GM12878 (cell line): ENCODE measurements at regions not wholly inside any gene's neighbourhood (a gene's known extent, or its start where the extent isn't known, plus 50 kb on each side); places are given as distances from the start of the nearest gene placed in this dataset.

Source experiments
- ATAC-seq: fragments of 200-7000 bp; cut with Tn5 transposase; 3 replicates; pipeline ENCODE4 v1.9.1; 2020; ENCODE audit warnings: mild to moderate bottlenecking, moderate library complexity
- BruUV-seq: library from RNA; stranded (reverse); fragments of 400-500 nt; replicated peaks from 2 replicates; lab custom pipeline; 2021; lab: Mats Ljungman, UMichigan
- CTCF ChIA-PET: fragments of 300-600 bp; sonication (Branson Sonifier 250); formaldehyde crosslinking; extraction: SDS; loops from one replicate; lab custom pipeline; 2021; ENCODE audit warnings: inconsistent platforms; lab: Yijun Ruan, JAX
- POLR2A ChIA-PET: fragments of 350-600 bp; formaldehyde crosslinking; extraction: SDS; loops from one replicate; lab custom pipeline; 2021; ENCODE audit warnings: inconsistent platforms; lab: Charles Lee
- RAD21 ChIA-PET: fragments of 300-600 bp; sonication (Branson Sonifier 250); formaldehyde crosslinking; loops from one replicate; lab custom pipeline; 2023; ENCODE audit warnings: antibody characterized with exemption; ENCODE audit not compliant: unreplicated experiment; lab: Charles Lee
- SMC1A ChIA-PET: fragments of 300-600 bp; sonication (Branson Sonifier 250); formaldehyde crosslinking; loops from one replicate; lab custom pipeline; 2023; ENCODE audit not compliant: unreplicated experiment, uncharacterized antibody; lab: Charles Lee
- DNase-seq: peaks from one replicate; pipeline ENCODE4 v3.0.0-alpha.2; 2011; ENCODE audit warnings: low read depth, low spot score
- FAIRE-seq: peaks from 3 replicates; lab custom pipeline; 2011; peaks lifted over from hg19 to GRCh38; lab: Jason Lieb, UNC
- H2AFZ ChIP-seq: 2 replicates; pipeline ENCODE4 v1.6.0; 2011; ENCODE audit warnings: low read depth, low read length, control low read depth; ENCODE audit not compliant: control insufficient read depth
- H3K27ac ChIP-seq: 2 replicates; pipeline ENCODE4 v1.5.1; 2011; ENCODE audit warnings: control low read depth; ENCODE audit not compliant: control insufficient read depth, insufficient read depth
- H3K27me3 ChIP-seq, 2 experiments: replicated peaks in 1 of 2; 2 replicates each; pipeline versions ENCODE4 v1.6.0 to v1.6.1; 2011; ENCODE audit warnings: low read length in 1 of 2; ENCODE audit not compliant: control insufficient read depth in 2 of 2, insufficient read depth in 2 of 2
- H3K36me3 ChIP-seq, 2 experiments: 2 replicates each; pipeline ENCODE4 v1.5.1; 2011; ENCODE audit warnings: low read length in 1 of 2; ENCODE audit not compliant: control insufficient read depth in 2 of 2, insufficient read depth in 2 of 2
- H3K4me1 ChIP-seq: 2 replicates; pipeline ENCODE4 v1.6.1; 2011; ENCODE audit warnings: mild to moderate bottlenecking, low read length, moderate library complexity, mixed read lengths; ENCODE audit not compliant: control insufficient read depth, insufficient read depth
- H3K4me2 ChIP-seq: 2 replicates; pipeline ENCODE4 v1.6.0; 2011; ENCODE audit warnings: control low read depth; ENCODE audit not compliant: control insufficient read depth, insufficient read depth
- H3K4me3 ChIP-seq: fragments of 200-600 bp; sonication (generic); 2 replicates; pipeline ENCODE4 v1.5.1; 2016
- H3K79me2 ChIP-seq: 2 replicates; pipeline ENCODE4 v1.6.0; 2011; ENCODE audit warnings: low read length; ENCODE audit not compliant: control insufficient read depth, insufficient read depth
- H3K9ac ChIP-seq: 2 replicates; pipeline ENCODE4 v1.8.0; 2011; ENCODE audit warnings: low read length, control low read depth, mixed read lengths; ENCODE audit not compliant: control insufficient read depth, insufficient read depth
- H3K9me3 ChIP-seq: replicated peaks from 3 replicates; pipeline ENCODE4 v1.5.1; 2011; ENCODE audit warnings: mild to moderate bottlenecking, low read length; ENCODE audit not compliant: control insufficient read depth, insufficient read depth
- H4K20me1 ChIP-seq: 2 replicates; pipeline ENCODE4 v1.6.0; 2011; ENCODE audit not compliant: control insufficient read depth, insufficient read depth
- EED ChIP-seq: sonication (generic); IDR thresholded peaks from 2 replicates; pipeline ENCODE4 v1.6.1; 2016; ENCODE audit warnings: antibody characterized with exemption, low read depth
- EGR1 ChIP-seq, 2 experiments: IDR thresholded peaks; 1 replicate in 1 of 2; 2 replicates in 1 of 2; pipeline ENCODE4 v1.6.1; 2011 to 2012; ENCODE audit warnings: low read depth in 2 of 2, low read length in 2 of 2, borderline replicate concordance in 1 of 2, mild to moderate bottlenecking in 1 of 2, moderate library complexity in 1 of 2
- EZH2 ChIP-seq: IDR thresholded peaks from 2 replicates; pipeline ENCODE4 v1.6.1; 2012; ENCODE audit warnings: low read depth, mild to moderate bottlenecking, control low read depth, inconsistent platforms, low read length, borderline replicate concordance; ENCODE audit not compliant: control insufficient read depth
- KDM1A ChIP-seq: fragments of 200-600 bp; sonication (generic); IDR thresholded peaks from 2 replicates; pipeline ENCODE4 v1.6.1; 2016; ENCODE audit warnings: borderline replicate concordance
- NFYB ChIP-seq: IDR thresholded peaks from 2 replicates; pipeline ENCODE4 v1.6.1; 2011; ENCODE audit warnings: low read depth, mild to moderate bottlenecking, low read length, improper control_type of control experiment, moderate library complexity; ENCODE audit not compliant: insufficient read depth
- NR2C2 ChIP-seq: IDR thresholded peaks from 2 replicates; pipeline ENCODE4 v1.6.1; 2011; ENCODE audit warnings: borderline replicate concordance, low read depth; ENCODE audit not compliant: control insufficient read depth, insufficient read length
- STAT3 ChIP-seq: IDR thresholded peaks from 2 replicates; pipeline ENCODE4 v1.6.1; 2011; ENCODE audit warnings: low read depth, low read length, improper control_type of control experiment
- WGBS: methylation state at CpG from one replicate; pipeline ENCODE4 v1.1.6; 2016; ENCODE audit warnings: low lambda C conversion rate; ENCODE audit not compliant: insufficient replicate concordance, insufficient coverage; ENCODE audit errors: missing lambda C conversion rate; 5-methylcytosine and 5-hydroxymethylcytosine counted together
- in situ Hi-C: fragments of 300-500 bp; cut with MboI; formaldehyde crosslinking; loops from 9 replicates; pipeline ENCODE4 v1.14.3; 2018; ENCODE audit warnings: mixed read lengths
- intact Hi-C: fragments of 100-400 bp; cut with micrococcal nuclease; formaldehyde crosslinking; loops from one replicate; pipeline ENCODE4 v1.14.2; 2022; ENCODE audit not compliant: unreplicated experiment
- TF ChIP-seq, protein P1 (sequence below): IDR thresholded peaks from 2 replicates; pipeline ENCODE4 v1.6.1; 2011; ENCODE audit warnings: borderline replicate concordance, low read depth, mild to moderate bottlenecking, moderate library complexity, low read length; ENCODE audit not compliant: insufficient read depth, poor library complexity, severe bottlenecking
- TF ChIP-seq, protein P2 (sequence below): fragments of 450-650 bp; formaldehyde crosslinking; IDR thresholded peaks from 2 replicates; pipeline ENCODE4 v1.4.0; 2020; ENCODE audit warnings: mild to moderate bottlenecking, moderate library complexity
- TF ChIP-seq, protein P3 (sequence below): fragments of 450-650 bp; IDR thresholded peaks from 2 replicates; pipeline ENCODE4 v1.6.1; 2016; ENCODE audit warnings: mild to moderate bottlenecking, moderate library complexity, borderline replicate concordance

DNA sequence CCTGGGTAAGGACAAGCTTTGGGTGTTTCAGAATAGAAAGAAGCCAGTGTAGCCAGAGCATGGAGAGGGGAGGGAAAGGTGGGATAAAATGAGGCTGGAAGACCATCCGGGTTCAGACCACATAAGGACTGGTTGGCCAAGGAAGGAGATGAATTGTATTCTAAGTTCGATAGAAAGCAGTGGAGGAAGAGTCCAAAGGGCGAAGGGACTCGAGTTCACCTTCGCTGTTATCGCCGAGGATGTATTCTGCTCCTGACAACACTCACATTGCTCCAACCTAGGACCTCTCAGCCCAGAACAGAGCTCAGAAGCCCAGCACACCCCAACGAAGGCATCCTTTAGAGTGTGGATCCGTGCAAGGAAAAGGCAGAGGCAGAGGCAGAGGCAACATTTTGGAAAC, 133.1 kb upstream of the EPB41L4A start (continued):
- TF ChIP-seq EZH2: no peak

DNA sequence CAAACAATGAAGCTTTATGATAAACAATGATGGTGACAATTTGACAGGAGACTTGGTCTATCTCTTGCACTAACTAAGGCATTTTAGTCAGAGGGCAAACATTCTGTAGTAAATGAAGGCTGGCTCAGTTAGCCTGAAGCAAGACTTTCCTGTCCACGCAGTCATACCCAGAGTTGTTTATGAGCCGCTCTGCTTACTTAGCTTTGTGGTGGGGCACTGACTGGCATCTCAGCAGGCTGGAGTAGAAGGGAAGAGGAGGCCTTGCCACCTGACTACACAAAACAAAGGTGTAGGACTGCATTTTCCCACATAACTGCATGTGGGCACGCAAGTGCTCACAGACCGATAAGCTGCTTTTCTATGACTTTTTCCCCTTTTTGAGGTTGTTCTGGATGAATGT, 133.7 kb upstream of the EPB41L4A start:
- Histone ChIP-seq H3K9me3 (no peaks in the 10 kb centered on the region), H3K27me3 (no peaks in the 10 kb centered on the region; a peak in 1 of 4 replicates), H3K4me2 (no peak overlapping the region), H3K4me3 (no peak overlapping the region), H3K36me3 (no peaks in the 10 kb centered on the region), H2AFZ (no peak overlapping the region), H3K9ac (no peak overlapping the region), H3K27ac (no peak overlapping the region), H3K4me1 (no peaks in the 10 kb centered on the region), H3K79me2 (no peaks in the 10 kb centered on the region), H4K20me1 (no peaks in the 10 kb centered on the region)
- DNase-seq (no peak), ATAC-seq (no peak), FAIRE-seq (no peak)
- ChIA-PET RAD21 (interaction anchor here (1.9 to 3.5 kb wide), 4 partner anchors 53 to 1052 kb away, joined by 6 to 39 read pairs (median 16); no protein-coding TSS in a partner anchor), SMC1A (interaction anchor here (1.0 to 9.2 kb wide), 11 partner anchors 20 to 377 kb away, joined by 3 to 147 read pairs (median 5); no protein-coding TSS in a partner anchor), POLR2A (interaction anchor here (0.8 to 1.4 kb wide), 2 partner anchors 41 to 207 kb away, joined by 3 read pairs; no protein-coding TSS in a partner anchor), CTCF (interaction anchor here (0.7 to 11.9 kb wide), 17 partner anchors 16 to 443 kb away, joined by 3 to 216 read pairs (median 5); no protein-coding TSS in a partner anchor)
- intact Hi-C loops: loop anchor here (1.0 to 10.0 kb wide), 3 partner anchors 53 to 1052 kb away; no protein-coding TSS in a partner anchor
- 79% methylated on average over 4 of the region's 4 CpGs for WGBS
- no TSS peak for BruUV-seq
- in situ Hi-C loops: loop anchor here (5.0 to 10.0 kb wide), 2 partner anchors 205 to 1052 kb away; no protein-coding TSS in a partner anchor
- TF ChIP-seq NFYB (no peak), EED (no peak), KDM1A (no peak), STAT3 (no peak), NR2C2 (no peak), EGR1 (IDR thresholded peaks at IDR 0.05; ENCODE audit: borderline replicate concordance in 1 of 2, low read depth in 2 of 2, low read length in 2 of 2) (no peak)
- TF ChIP-seq, protein P1, sequence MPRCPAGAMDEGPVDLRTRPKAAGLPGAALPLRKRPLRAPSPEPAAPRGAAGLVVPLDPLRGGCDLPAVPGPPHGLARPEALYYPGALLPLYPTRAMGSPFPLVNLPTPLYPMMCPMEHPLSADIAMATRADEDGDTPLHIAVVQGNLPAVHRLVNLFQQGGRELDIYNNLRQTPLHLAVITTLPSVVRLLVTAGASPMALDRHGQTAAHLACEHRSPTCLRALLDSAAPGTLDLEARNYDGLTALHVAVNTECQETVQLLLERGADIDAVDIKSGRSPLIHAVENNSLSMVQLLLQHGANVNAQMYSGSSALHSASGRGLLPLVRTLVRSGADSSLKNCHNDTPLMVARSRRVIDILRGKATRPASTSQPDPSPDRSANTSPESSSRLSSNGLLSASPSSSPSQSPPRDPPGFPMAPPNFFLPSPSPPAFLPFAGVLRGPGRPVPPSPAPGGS: no peak
- TF ChIP-seq, protein P2, sequence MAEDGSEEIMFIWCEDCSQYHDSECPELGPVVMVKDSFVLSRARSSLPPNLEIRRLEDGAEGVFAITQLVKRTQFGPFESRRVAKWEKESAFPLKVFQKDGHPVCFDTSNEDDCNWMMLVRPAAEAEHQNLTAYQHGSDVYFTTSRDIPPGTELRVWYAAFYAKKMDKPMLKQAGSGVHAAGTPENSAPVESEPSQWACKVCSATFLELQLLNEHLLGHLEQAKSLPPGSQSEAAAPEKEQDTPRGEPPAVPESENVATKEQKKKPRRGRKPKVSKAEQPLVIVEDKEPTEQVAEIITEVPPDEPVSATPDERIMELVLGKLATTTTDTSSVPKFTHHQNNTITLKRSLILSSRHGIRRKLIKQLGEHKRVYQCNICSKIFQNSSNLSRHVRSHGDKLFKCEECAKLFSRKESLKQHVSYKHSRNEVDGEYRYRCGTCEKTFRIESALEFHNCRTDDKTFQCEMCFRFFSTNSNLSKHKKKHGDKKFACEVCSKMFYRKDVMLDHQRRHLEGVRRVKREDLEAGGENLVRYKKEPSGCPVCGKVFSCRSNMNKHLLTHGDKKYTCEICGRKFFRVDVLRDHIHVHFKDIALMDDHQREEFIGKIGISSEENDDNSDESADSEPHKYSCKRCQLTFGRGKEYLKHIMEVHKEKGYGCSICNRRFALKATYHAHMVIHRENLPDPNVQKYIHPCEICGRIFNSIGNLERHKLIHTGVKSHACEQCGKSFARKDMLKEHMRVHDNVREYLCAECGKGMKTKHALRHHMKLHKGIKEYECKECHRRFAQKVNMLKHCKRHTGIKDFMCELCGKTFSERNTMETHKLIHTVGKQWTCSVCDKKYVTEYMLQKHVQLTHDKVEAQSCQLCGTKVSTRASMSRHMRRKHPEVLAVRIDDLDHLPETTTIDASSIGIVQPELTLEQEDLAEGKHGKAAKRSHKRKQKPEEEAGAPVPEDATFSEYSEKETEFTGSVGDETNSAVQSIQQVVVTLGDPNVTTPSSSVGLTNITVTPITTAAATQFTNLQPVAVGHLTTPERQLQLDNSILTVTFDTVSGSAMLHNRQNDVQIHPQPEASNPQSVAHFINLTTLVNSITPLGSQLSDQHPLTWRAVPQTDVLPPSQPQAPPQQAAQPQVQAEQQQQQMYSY (CRISPR knock-in tag): no peak
- TF ChIP-seq, protein P3, sequence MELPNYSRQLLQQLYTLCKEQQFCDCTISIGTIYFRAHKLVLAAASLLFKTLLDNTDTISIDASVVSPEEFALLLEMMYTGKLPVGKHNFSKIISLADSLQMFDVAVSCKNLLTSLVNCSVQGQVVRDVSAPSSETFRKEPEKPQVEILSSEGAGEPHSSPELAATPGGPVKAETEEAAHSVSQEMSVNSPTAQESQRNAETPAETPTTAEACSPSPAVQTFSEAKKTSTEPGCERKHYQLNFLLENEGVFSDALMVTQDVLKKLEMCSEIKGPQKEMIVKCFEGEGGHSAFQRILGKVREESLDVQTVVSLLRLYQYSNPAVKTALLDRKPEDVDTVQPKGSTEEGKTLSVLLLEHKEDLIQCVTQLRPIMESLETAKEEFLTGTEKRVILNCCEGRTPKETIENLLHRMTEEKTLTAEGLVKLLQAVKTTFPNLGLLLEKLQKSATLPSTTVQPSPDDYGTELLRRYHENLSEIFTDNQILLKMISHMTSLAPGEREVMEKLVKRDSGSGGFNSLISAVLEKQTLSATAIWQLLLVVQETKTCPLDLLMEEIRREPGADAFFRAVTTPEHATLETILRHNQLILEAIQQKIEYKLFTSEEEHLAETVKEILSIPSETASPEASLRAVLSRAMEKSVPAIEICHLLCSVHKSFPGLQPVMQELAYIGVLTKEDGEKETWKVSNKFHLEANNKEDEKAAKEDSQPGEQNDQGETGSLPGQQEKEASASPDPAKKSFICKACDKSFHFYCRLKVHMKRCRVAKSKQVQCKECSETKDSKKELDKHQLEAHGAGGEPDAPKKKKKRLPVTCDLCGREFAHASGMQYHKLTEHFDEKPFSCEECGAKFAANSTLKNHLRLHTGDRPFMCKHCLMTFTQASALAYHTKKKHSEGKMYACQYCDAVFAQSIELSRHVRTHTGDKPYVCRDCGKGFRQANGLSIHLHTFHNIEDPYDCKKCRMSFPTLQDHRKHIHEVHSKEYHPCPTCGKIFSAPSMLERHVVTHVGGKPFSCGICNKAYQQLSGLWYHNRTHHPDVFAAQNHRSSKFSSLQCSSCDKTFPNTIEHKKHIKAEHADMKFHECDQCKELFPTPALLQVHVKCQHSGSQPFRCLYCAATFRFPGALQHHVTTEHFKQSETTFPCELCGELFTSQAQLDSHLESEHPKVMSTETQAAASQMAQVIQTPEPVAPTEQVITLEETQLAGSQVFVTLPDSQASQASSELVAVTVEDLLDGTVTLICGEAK: no peak
